Skeletal muscle satellite cell (primary cell): ENCODE measurements at regions not wholly inside any gene's neighbourhood (a gene's known extent, or its start where the extent isn't known, plus 50 kb on each side); places are given as distances from the start of the nearest gene placed in this dataset.

Experiments used
- H3K27me3 ChIP-seq: 2 replicates; pipeline ENCODE4 v1.7.0; 2013; ENCODE audit warnings: low read length; ENCODE audit not compliant: control insufficient read depth, insufficient read depth
- H3K36me3 ChIP-seq: 2 replicates; pipeline ENCODE4 v1.7.0; 2013; ENCODE audit warnings: mild to moderate bottlenecking, control low read depth, low read length; ENCODE audit not compliant: insufficient read depth
- H3K4me1 ChIP-seq: 2 replicates; pipeline ENCODE4 v1.7.0; 2013; ENCODE audit warnings: low read length; ENCODE audit not compliant: control insufficient read depth, insufficient read depth
- H3K4me2 ChIP-seq: 2 replicates; pipeline ENCODE4 v1.7.0; 2013; ENCODE audit warnings: mild to moderate bottlenecking, low read length
- H3K4me3 ChIP-seq: 2 replicates; pipeline ENCODE4 v1.7.0; 2013; ENCODE audit warnings: low read length
- H3K9ac ChIP-seq: 2 replicates; pipeline ENCODE4 v1.7.0; 2013; ENCODE audit warnings: mild to moderate bottlenecking, low read depth, low read length, moderate library complexity
- H3K9me3 ChIP-seq: replicated peaks from 2 replicates; pipeline ENCODE4 v1.7.0; 2013; ENCODE audit warnings: mild to moderate bottlenecking, control low read depth, low read length

DNA sequence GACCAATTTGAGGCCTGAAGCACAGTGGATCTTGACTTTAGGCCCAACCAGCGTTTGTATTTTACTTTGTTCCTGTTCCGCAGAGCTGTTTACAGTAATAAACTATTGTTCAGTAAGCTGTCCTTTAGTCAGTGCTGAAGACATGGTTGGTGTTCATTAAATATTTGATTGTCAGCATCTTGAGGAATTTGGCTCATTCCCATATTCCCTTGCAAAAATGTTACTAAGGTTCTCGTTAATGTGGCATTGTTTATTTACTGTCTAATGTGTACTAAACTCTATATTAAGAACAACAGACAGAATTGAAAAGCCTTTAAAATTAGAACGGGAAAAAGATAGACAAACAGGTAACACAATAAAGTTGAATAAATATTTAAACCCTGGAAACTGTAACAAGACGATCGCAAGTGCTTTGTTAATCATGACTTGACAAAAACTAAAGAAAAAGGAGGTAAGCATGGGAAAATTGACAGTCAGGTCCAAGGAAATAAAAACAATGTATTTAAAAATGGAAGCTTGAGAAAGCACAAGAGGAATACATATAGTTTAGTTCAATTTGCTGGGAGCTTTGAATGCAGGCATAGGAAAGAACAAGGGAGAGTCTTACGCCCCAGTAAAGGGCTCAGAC, 1060.8 kb upstream of the CRIM1 start:
- no peaks in the 10 kb centered on the region for H3K36me3 ChIP-seq
- H3K4me1 ChIP-seq, result no peaks in the 10 kb centered on the region
- peaks cover 3% of the 10 kb centered on the region for H3K9me3 ChIP-seq
- H3K4me2 ChIP-seq, result no peak overlapping the region
- no peak overlapping the region for H3K9ac ChIP-seq
- H3K27me3 ChIP-seq, result no peaks in the 10 kb centered on the region
- no peak overlapping the region for H3K4me3 ChIP-seq

DNA sequence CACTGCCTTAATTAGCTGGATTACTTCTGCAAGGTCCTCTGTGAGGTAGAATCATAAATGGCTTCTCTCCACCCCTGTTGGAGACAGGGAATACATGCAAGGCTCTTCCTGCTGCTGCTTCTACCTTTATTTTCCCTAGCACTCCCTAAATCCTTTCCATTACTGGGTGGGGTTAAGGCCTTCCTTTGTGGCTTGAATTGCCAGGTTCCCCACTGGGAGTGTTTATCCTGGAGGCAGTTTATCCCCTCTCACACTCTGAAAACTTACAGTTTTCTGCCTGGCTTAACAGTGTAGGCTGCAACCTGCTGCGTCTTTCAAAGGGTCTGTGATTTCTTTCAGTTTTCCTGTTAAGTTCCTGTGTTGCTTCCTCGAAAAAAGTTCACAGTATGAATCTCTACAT, 1062.3 kb upstream of the CRIM1 start:
- Histone ChIP-seq H3K9ac (no peak overlapping the region), H3K4me2 (no peak overlapping the region), H3K4me1 (no peaks in the 10 kb centered on the region), H3K9me3 (peaks cover 3% of the 10 kb centered on the region), H3K27me3 (no peaks in the 10 kb centered on the region), H3K36me3 (no peaks in the 10 kb centered on the region), H3K4me3 (no peak overlapping the region)

DNA sequence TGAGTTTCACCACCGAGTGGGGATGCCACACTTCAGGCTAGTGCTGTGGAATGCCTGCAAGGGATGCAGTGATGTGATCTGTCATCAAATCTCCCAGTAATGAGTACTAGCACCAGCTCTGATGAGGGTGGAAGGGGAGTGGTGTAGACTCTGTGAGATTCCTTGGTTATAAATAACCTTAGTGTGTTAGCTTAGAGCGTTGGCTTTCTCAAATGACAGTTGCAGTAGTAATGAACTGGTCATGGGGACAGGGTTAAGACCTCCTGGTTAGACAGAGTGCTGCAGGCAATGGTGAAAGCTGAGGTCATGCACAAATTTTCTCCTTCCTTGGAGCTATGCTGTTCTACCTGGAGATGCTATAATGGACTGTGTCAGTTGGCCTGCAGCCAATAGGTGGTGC, 1063.4 kb upstream of the CRIM1 start:
- no peaks in the 10 kb centered on the region for H3K36me3 ChIP-seq
- H3K4me2 ChIP-seq, result no peak overlapping the region
- no peaks in the 10 kb centered on the region for H3K27me3 ChIP-seq
- peaks cover 3% of the 10 kb centered on the region for H3K9me3 ChIP-seq
- H3K4me1 ChIP-seq, result no peaks in the 10 kb centered on the region
- no peak overlapping the region for H3K4me3 ChIP-seq
- H3K9ac ChIP-seq, result no peak overlapping the region

DNA sequence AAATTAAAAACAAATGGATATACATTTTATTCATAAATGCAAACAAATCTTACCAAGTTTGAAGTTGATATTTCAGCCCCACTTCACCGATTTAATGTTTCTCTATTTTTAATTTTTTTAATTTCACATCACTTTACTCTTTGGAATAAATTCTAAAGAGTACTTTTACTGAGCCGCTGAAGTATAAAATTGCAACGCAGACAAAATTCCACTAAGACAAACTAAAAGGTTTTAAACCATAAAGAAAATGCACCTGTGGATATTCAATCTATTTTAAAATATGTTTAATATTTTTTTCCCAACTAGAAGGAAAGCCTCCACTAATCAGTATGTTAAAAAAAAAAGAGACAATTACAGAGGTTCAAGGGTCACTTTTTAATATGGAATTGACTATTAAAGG, 1073.9 kb upstream of the CRIM1 start:
- no peaks in the 10 kb centered on the region for H3K9me3 ChIP-seq
- H3K4me1 ChIP-seq, result no peaks in the 10 kb centered on the region
- no peak overlapping the region for H3K4me2 ChIP-seq
- no peaks in the 10 kb centered on the region for H3K27me3 ChIP-seq
- H3K9ac ChIP-seq, result no peak overlapping the region
- no peaks in the 10 kb centered on the region for H3K36me3 ChIP-seq
- no peak overlapping the region for H3K4me3 ChIP-seq

DNA sequence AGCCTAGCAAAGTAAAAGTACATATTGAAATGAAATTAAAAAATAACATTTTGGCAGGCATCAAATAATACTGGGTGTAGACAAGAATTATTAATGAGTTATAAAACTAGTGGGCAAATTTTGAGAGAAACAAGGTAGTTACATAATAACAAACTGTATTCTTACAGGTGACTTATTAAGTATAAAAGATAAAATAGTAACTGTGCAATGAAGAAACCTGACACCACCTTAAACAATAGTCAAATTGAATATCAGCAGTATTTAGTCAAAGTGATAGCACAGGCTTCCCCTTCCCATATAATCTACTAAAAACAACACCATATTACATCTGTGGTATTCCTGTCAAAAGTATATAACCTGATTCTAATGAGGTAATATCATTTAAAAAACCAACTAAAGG, 1099.8 kb upstream of the CRIM1 start:
- Histone ChIP-seq H3K4me2 (no peak overlapping the region), H3K9me3 (no peaks in the 10 kb centered on the region), H3K4me3 (no peak overlapping the region), H3K4me1 (no peaks in the 10 kb centered on the region), H3K9ac (no peak overlapping the region), H3K27me3 (no peaks in the 10 kb centered on the region), H3K36me3 (no peaks in the 10 kb centered on the region)

DNA sequence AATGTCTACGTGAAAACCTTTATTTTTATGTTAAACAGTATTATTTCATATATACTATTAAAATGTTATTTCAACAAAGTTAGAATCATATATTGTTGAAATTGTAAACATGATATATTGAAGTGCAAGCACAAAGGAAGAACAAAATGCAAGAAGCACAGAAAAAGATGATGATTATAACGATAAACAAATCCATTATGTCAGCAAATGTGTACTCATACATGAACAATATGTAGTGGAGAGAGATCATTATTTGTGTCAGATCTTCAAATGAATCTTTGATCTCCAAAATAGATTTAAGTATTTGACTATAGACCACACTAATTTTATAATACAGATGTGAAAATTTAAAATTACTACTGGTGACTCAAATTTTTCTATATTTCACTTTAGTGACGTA, 1104.4 kb upstream of the CRIM1 start:
- Histone ChIP-seq H3K27me3 (no peaks in the 10 kb centered on the region), H3K36me3 (no peaks in the 10 kb centered on the region), H3K9ac (no peak overlapping the region), H3K9me3 (no peaks in the 10 kb centered on the region), H3K4me1 (no peaks in the 10 kb centered on the region), H3K4me2 (no peak overlapping the region), H3K4me3 (no peak overlapping the region)

DNA sequence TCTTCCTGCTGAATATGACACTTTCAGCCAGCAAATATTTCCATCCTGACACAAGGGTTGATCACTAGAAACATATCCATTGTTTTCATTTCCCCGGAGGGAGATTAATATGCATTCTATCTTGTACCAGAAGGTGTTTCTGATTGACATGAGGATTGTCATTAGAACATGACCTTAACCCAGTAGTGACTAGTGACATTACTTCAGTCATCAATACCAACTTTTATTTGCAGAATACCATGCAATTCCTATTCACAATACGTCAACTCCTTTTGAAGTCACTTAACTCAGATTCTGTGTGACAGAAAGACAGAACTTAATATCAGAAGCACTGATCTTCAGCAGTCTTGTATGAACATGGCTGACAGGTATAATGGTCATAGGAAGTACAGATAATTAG, 1108.9 kb upstream of the CRIM1 start:
- Histone ChIP-seq H3K36me3 (no peaks in the 10 kb centered on the region), H3K4me1 (no peaks in the 10 kb centered on the region), H3K4me2 (no peak overlapping the region), H3K9me3 (no peaks in the 10 kb centered on the region), H3K4me3 (no peak overlapping the region), H3K9ac (no peak overlapping the region), H3K27me3 (no peaks in the 10 kb centered on the region)

DNA sequence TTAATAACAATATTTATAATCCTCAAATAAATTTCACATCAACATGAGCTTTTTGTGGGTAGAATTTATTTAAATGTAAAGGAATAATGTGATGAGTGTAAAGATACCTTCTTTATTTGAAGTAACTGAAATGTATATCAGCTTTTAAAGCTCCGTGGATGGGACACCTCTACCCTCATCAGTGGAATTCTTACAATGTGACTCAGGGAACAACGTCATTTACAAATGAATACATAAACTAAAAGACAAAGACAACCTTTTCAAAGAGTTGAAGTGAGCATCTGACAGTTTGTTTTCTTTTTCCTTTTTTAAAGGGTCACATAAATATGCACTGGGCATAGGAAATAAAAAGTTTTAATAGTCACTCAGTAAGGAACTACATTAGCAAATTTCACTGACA, 1127.0 kb upstream of the CRIM1 start:
- no peaks in the 10 kb centered on the region for H3K9me3 ChIP-seq
- H3K4me2 ChIP-seq, result no peak overlapping the region
- no peaks in the 10 kb centered on the region for H3K27me3 ChIP-seq
- no peaks in the 10 kb centered on the region for H3K36me3 ChIP-seq
- H3K9ac ChIP-seq, result no peak overlapping the region
- H3K4me1 ChIP-seq, result no peaks in the 10 kb centered on the region
- no peak overlapping the region for H3K4me3 ChIP-seq

DNA sequence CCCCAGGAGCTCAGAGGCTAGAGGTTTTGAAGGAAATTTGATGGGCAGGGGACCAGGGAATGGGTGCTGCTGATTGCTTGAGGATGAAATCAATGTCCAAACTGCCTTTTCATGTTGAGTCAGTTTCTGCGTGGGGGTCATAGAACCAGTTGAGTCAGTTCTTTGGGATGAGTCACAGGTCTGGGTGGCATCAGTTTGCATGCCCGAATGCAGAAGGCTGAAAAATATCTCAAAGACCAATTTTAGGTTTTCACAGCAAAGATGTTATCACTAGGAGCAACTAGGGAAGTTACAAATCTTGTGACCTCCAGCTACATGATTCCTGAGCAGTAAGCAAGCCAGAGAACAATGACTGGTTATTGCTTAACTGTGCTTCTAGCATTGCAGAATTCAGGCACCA, 1135.1 kb upstream of the CRIM1 start:
- Histone ChIP-seq H3K9ac (no peak overlapping the region), H3K4me3 (no peak overlapping the region), H3K27me3 (no peaks in the 10 kb centered on the region), H3K9me3 (peaks cover 9% of the 10 kb centered on the region), H3K4me1 (no peaks in the 10 kb centered on the region), H3K36me3 (no peaks in the 10 kb centered on the region), H3K4me2 (no peak overlapping the region)

DNA sequence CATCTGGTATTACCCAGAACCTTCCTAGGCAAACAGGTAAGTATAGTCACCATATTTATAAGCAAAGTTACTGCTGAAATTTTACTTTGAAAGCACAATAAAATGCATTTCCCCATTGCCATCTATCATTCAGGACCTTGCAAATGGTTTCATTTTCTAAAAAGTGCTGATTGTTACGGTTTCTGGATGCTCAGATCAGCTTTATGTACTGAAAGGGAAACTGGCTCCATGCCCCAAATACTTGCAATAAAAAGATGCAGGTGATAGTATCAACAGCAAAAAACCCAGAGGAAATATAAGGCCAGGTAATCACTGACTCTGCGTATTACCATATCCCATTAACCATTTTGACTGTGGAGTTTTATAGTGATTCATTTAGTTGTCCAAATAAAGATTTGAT, 1150.7 kb upstream of the CRIM1 start:
- no peak overlapping the region for H3K9ac ChIP-seq
- H3K4me2 ChIP-seq, result no peak overlapping the region
- H3K27me3 ChIP-seq, result no peaks in the 10 kb centered on the region
- no peak overlapping the region for H3K4me3 ChIP-seq
- H3K36me3 ChIP-seq, result no peaks in the 10 kb centered on the region
- H3K9me3 ChIP-seq, result no peaks in the 10 kb centered on the region
- no peaks in the 10 kb centered on the region for H3K4me1 ChIP-seq

DNA sequence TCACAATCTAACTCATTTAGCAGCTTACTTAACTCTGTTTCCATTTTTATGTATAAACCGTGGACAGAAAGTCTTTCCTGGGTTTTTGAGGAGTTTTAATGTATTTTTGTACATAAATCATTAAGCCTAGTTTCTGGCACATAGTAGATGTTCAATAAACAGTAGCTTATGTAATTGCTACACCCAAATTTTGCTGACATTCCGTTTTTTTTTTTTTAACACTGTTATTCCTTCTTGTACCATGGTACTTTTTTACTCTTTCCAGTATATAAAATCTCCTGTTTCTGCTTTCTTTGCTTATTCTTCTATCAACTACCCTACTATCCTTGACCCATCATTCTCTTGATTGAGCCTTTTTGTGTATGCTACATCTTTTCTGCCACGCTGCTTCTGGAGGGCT, 1151.3 kb upstream of the CRIM1 start:
- H3K4me3 ChIP-seq, result no peak overlapping the region
- H3K36me3 ChIP-seq, result no peaks in the 10 kb centered on the region
- H3K9me3 ChIP-seq, result no peaks in the 10 kb centered on the region
- H3K9ac ChIP-seq, result no peak overlapping the region
- no peaks in the 10 kb centered on the region for H3K4me1 ChIP-seq
- H3K27me3 ChIP-seq, result no peaks in the 10 kb centered on the region
- H3K4me2 ChIP-seq, result no peak overlapping the region

DNA sequence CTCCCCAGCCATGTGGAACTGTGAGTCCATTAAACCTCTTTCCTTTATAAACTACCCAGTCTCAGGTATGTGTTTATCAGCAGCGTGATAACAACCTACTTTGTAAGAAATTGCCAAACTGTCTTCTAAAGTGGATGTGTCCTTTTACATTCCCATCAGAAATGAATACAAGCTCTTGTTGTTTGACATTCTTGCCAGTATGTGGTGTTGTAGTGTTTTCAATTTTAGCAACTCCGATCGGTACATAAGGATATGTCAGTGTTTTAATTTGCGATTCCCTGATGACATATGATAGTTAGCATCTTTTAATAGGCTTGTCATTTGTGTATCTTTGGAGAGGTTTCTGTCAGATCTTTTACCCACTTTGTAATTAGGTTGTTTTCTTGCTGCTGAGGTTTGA, 1156.3 kb upstream of the CRIM1 start:
- Histone ChIP-seq H3K4me1 (no peaks in the 10 kb centered on the region), H3K27me3 (no peaks in the 10 kb centered on the region), H3K36me3 (no peaks in the 10 kb centered on the region), H3K4me2 (no peak overlapping the region), H3K4me3 (no peak overlapping the region), H3K9me3 (no peaks in the 10 kb centered on the region), H3K9ac (no peak overlapping the region)
